GM23338 (cell line): ENCODE measurements at regions not wholly inside any gene's neighbourhood (a gene's known extent, or its start where the extent isn't known, plus 50 kb on each side); places are given as distances from the start of the nearest gene placed in this dataset.

ENCODE experiments used
- ATAC-seq: fragments of 200-7000 bp; cut with Tn5 transposase; 3 replicates; pipeline ENCODE4 v1.9.1; 2020
- DNase-seq: peaks from one replicate; pipeline ENCODE4 v3.0.0-alpha.2; 2015; ENCODE audit warnings: low spot score
- H2AFZ ChIP-seq: fragments of 200-600 bp; sonication (generic); 2 replicates; pipeline ENCODE4 v1.8.0; 2016; ENCODE audit warnings: antibody characterized with exemption, mild to moderate bottlenecking, moderate library complexity
- H3F3A ChIP-seq: fragments of 200-600 bp; sonication (generic); replicated peaks from 2 replicates; pipeline ENCODE4 v1.8.0; 2017; ENCODE audit warnings: antibody characterized with exemption, mixed run types, low read depth
- H3K27ac ChIP-seq: fragments of 200-600 bp; sonication (generic); 2 replicates; pipeline ENCODE4 v1.6.1; 2016; ENCODE audit warnings: low read depth
- H3K27me3 ChIP-seq: fragments of 200-600 bp; sonication (generic); 2 replicates; pipeline ENCODE4 v1.8.0; 2016; ENCODE audit warnings: mild to moderate bottlenecking, mixed run types, moderate library complexity; ENCODE audit not compliant: insufficient read depth
- H3K36me3 ChIP-seq: fragments of 200-600 bp; sonication (generic); 2 replicates; pipeline ENCODE4 v1.8.0; 2016; ENCODE audit warnings: mild to moderate bottlenecking; ENCODE audit not compliant: insufficient read depth
- H3K4me1 ChIP-seq: fragments of 200-600 bp; sonication (generic); 2 replicates; pipeline ENCODE4 v1.8.0; 2016; ENCODE audit warnings: mild to moderate bottlenecking, moderate library complexity; ENCODE audit not compliant: insufficient read depth
- H3K4me2 ChIP-seq: fragments of 200-600 bp; sonication (generic); 2 replicates; pipeline ENCODE4 v1.7.1; 2017; ENCODE audit warnings: mixed run types
- H3K4me3 ChIP-seq: fragments of 200-600 bp; sonication (generic); 2 replicates; pipeline ENCODE4 v1.6.1; 2016; ENCODE audit warnings: mixed run types
- H3K79me2 ChIP-seq: fragments of 200-600 bp; sonication (generic); replicated peaks from 2 replicates; pipeline ENCODE4 v1.8.0; 2017; ENCODE audit warnings: mild to moderate bottlenecking; ENCODE audit not compliant: insufficient read depth
- H3K9me2 ChIP-seq: fragments of 200-600 bp; sonication (generic); 2 replicates; pipeline ENCODE4 v1.8.0; 2017; ENCODE audit not compliant: insufficient read depth
- H4K20me1 ChIP-seq: fragments of 200-600 bp; sonication (generic); replicated peaks from 2 replicates; pipeline ENCODE4 v1.8.0; 2017; ENCODE audit warnings: mild to moderate bottlenecking; ENCODE audit not compliant: insufficient read depth
- H3K27ac Mint-ChIP-seq: 2 replicates; pipeline ENCODE4 v1.8.0; 2020; ENCODE audit warnings: inconsistent platforms, mild to moderate bottlenecking, moderate library complexity, mixed read lengths
- H3K27me3 Mint-ChIP-seq: 3 replicates; pipeline ENCODE4 v1.8.0; 2022; ENCODE audit warnings: low read depth, mild to moderate bottlenecking, moderate library complexity, mixed read lengths, inconsistent platforms; ENCODE audit not compliant: insufficient read depth, poor library complexity
- H3K36me3 Mint-ChIP-seq: 3 replicates; pipeline ENCODE4 v1.8.0; 2021; ENCODE audit warnings: low read depth, mild to moderate bottlenecking, inconsistent platforms, moderate library complexity, mixed read lengths
- H3K4me1 Mint-ChIP-seq: 3 replicates; pipeline ENCODE4 v1.8.0; 2020; ENCODE audit warnings: mild to moderate bottlenecking, inconsistent platforms, mixed read lengths
- H3K4me3 Mint-ChIP-seq: 3 replicates; pipeline ENCODE4 v1.8.0; 2021; ENCODE audit warnings: moderate library complexity, mild to moderate bottlenecking, inconsistent platforms, mixed read lengths
- H3K9me3 Mint-ChIP-seq: 3 replicates; pipeline ENCODE4 v1.8.0; 2020; ENCODE audit warnings: moderate library complexity, mild to moderate bottlenecking, inconsistent platforms, mixed read lengths
- CREB1 ChIP-seq: fragments of 250-450 bp; sonication (Bioruptor Pico); IDR thresholded peaks from 2 replicates; pipeline ENCODE4 v1.5.0; 2020; ENCODE audit warnings: low read depth, mild to moderate bottlenecking, moderate library complexity
- CTCF ChIP-seq, 2 experiments: fragments of 200-600 bp in 1 of 2; sonication (generic) in 1 of 2; conservative IDR thresholded peaks; 2 replicates each; pipeline versions ENCODE4 v1.5.1 to v1.6.1; 2016 to 2017; ENCODE audit warnings: antibody characterized with exemption in 2 of 2, low read depth in 2 of 2, mild to moderate bottlenecking in 2 of 2, moderate library complexity in 1 of 2
- ETS1 ChIP-seq: IDR thresholded peaks from 2 replicates; pipeline ENCODE4 v1.6.1; 2016; ENCODE audit warnings: antibody characterized with exemption
- JUNB ChIP-seq: IDR thresholded peaks from one replicate; pipeline ENCODE4 v1.6.1; 2016; ENCODE audit warnings: antibody characterized with exemption; ENCODE audit not compliant: unreplicated experiment
- POLR2AphosphoS5 ChIP-seq: IDR thresholded peaks from 2 replicates; pipeline ENCODE4 v1.6.1; 2016; ENCODE audit warnings: antibody characterized with exemption, low read depth
- REST ChIP-seq: IDR thresholded peaks from one replicate; pipeline ENCODE4 v1.6.1; 2018; ENCODE audit warnings: antibody characterized with exemption; ENCODE audit not compliant: unreplicated experiment
- ZNF114 ChIP-seq: fragments of 250-450 bp; sonication (Bioruptor Pico); IDR thresholded peaks from 2 replicates; pipeline ENCODE4 v1.5.0; 2020; ENCODE audit warnings: mild to moderate bottlenecking, moderate library complexity

DNA sequence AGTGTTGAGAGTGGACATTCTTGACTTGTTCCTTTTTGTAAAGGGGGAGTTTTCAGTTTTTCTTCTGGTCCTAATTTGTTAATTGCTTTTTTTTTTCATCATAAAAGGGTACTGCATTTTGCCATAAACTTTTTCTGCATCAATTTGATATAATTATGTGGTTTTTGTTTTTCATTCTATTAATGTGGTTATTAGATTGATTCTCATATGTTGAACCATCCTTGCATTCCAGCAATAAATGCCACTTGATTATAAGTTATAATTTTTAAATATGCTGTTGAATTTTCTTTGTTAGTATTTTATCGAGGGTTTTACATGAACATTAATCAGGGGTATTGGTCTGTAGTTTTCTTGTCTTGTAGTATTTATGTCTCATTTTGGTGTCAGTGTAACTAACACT is 87.2 kb upstream of the SMIM36 start:
- no peak overlapping the region for H3K4me3 Mint-ChIP-seq
- no peak overlapping the region for H3K27ac ChIP-seq
- ATAC-seq (no peak), DNase-seq (no peak)
- H3K27me3 ChIP-seq, result no peaks in the 10 kb centered on the region
- H3K9me3 Mint-ChIP-seq, result peaks cover 16% of the 10 kb centered on the region; the same call in 2 of the 3 replicates
- H3K36me3 Mint-ChIP-seq, result no peaks in the 10 kb centered on the region; the same call in 2 of the 3 replicates
- no peaks in the 10 kb centered on the region for H4K20me1 ChIP-seq
- TF ChIP-seq CREB1 (no peak), ETS1 (no peak), ZNF114 (CRISPR knock-in tag) (no peak), POLR2AphosphoS5 (no peak), JUNB (no peak), CTCF (conservative IDR thresholded peaks at IDR 0.05; ENCODE audit: low read depth in 2 of 2) (no peak)
- no peak overlapping the region for H3K27ac Mint-ChIP-seq
- no peak overlapping the region for H3K4me2 ChIP-seq
- H3K36me3 ChIP-seq, result no peaks in the 10 kb centered on the region
- peaks cover 2% of the 10 kb centered on the region for H3K27me3 Mint-ChIP-seq
- H3F3A ChIP-seq, result no peaks in the 10 kb centered on the region
- no peak overlapping the region for H2AFZ ChIP-seq
- H3K9me2 ChIP-seq, result no peaks in the 10 kb centered on the region
- H3K4me1 Mint-ChIP-seq, result peaks cover 15% of the 10 kb centered on the region
- no peaks in the 10 kb centered on the region for H3K79me2 ChIP-seq
- H3K4me1 ChIP-seq, result 0 out of 2 replicates have a peak, but pooled peaks cover 9% of the 10 kb centered on the region
- no peak overlapping the region for H3K4me3 ChIP-seq

GRCh38 chr17:55588446-55589242 is 77.4 kb upstream of the SMIM36 start:
- Histone ChIP-seq H3K36me3 (no peaks in the 10 kb centered on the region), H3K4me1 (no peaks in the 10 kb centered on the region), H3K27ac (no peak overlapping the region), H4K20me1 (no peaks in the 10 kb centered on the region), H2AFZ (peak overlapping the region; percentile 28; the same call in 1 of the 2 replicates), H3K79me2 (no peaks in the 10 kb centered on the region), H3F3A (no peaks in the 10 kb centered on the region), H3K9me2 (0 out of 2 replicates have a peak, but pooled peaks cover 5% of the 10 kb centered on the region), H3K4me2 (no peak overlapping the region), H3K27me3 (no peaks in the 10 kb centered on the region), H3K4me3 (no peak overlapping the region)
- Mint-ChIP-seq H3K4me1 (no peaks in the 10 kb centered on the region), H3K27ac (no peak overlapping the region), H3K27me3 (no peaks in the 10 kb centered on the region), H3K9me3 (no peaks in the 10 kb centered on the region), H3K4me3 (no peak overlapping the region), H3K36me3 (no peaks in the 10 kb centered on the region)
- TF ChIP-seq REST, result no peak
- DNase-seq, result no peak
- ATAC-seq, result no peak
